Dedifferentiated amniotic fluid mesenchymal stem cell (primary cell): ENCODE measurements at regions not wholly inside any gene's neighbourhood (a gene's known extent, or its start where the extent isn't known, plus 50 kb on each side); places are given as distances from the start of the nearest gene placed in this dataset.
A peak's percentile ranks its signal among the peaks of the same experiment; 100 is the strongest.

Experiments used
- DNase-seq: peaks from one replicate; pipeline ENCODE4 v3.0.0-alpha.2; 2016; ENCODE audit errors: extremely low spot score

DNA sequence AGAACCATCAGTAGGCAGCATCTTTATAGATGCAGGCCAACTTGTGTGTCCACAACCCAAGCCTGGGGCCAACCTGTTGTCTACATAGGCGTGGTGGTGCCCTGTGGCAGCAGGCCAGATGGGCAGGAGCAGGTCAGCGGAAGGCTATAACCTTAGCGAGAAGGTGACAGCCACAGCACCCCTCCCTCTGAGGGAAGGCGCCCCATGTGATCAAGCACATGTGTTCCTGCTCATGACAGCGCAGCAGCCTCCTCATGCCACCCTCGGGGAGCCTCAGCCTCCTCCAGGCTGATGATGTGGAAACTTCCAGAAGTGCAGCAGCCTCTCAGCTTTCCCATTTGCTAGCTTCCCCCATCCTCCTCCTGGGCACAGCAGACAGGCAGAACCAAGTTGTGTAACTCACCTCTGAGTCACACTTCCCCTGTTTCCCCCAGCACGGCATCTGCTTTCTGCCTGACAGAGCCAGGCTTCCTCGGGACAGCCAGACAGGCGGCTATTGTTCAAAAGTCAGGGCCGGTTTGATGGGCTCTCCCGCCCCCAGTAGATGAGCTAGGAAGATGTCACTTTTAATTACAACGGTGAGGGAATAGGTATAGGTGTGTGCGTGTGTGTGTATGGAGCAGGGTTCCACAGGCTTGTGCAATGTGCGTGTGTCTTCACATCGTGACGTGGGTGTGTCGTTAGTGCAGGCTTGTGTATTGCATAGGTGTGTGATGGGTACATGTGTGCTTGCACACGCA lies 312.0 kb upstream of the ZMIZ1 start:
- peak; percentile 91 for DNase-seq

- no peak for DNase-seq
Observed at GRCh38 chr10:78757344-78757925, 311.3 kb upstream of the ZMIZ1 start.

DNA sequence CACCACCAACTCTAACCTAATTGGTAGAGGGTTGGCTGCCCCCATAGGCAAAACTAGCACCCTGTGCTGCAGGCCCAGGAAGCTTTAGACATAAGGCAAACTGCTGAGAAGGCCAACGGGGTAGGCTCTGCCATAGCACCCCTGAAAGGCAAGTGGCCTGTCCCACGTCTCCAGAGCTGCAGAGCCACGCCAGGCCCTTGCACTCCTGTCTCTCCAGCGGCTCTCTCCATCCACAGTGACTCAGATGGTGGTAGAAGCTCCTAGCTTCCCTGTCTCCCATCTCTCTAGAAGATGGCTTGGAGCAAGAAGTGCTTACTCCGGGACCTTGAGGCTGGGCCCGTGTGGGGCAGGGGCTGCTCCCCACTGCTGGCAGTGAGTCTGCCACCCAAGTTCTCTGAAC lies 310.6 kb upstream of the ZMIZ1 start:
- DNase-seq: no peak

DNA sequence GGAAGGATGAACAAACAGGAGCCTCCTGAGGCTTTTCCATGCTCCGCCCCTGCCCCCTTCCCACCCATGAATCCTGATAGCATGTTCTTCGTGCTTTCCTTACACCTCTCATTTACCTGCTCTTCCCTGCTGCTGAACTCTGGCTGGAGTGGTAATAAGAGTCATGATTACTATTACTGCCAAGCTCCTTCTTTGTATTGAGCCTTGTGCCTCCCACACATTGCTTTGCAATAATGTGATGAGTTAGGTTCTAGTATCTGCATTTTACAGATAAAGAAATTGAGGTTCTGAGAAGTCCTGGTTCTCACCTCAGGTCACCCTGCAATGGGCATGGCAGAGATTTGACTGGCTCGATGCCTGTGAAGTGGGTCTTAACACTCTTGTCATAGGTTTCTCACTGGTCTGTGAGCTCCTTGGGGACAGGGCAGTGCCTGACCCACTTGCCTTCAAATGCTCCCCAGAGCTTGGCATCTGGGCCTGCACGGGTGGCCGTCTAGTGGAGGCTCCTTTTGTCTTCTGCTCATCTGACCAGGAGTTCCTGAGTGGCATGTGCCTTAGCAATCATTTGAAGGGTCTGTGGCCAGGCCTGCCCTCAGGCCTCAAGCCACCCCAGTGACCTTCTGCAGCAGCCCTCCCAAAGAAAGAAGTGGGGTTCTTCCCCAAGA lies 309.2 kb upstream of the ZMIZ1 start:
- no peak for DNase-seq

- no peak for DNase-seq
Observed at GRCh38 chr10:78760463-78761310, 308.1 kb upstream of the ZMIZ1 start.

DNA sequence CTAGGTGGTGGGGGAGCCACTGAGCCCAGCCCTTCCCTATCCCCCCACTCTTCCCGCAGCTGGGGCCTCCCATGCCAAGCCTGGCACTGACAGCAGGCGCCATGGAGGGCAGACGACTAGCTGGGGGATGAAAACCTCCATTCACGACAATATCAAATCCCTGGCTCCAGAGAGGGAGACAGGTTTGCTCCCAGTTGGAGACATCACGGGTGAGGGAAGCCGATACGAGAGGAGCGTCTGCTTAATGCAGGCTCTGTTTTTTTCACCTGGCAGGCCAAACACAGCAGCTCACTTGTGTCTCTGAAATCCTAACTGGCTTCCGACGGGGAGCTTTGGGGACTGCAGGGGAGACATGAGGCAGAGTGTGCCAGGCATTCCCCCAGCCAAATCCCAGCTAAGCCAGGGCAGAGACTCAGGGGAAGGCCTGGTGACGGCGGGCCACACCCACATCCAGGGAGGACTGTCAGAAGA lies 307.4 kb upstream of the ZMIZ1 start:
- DNase-seq: no peak

GRCh38 chr10:78762086-78762630 lies 306.6 kb upstream of the ZMIZ1 start:
- no peak for DNase-seq

DNA sequence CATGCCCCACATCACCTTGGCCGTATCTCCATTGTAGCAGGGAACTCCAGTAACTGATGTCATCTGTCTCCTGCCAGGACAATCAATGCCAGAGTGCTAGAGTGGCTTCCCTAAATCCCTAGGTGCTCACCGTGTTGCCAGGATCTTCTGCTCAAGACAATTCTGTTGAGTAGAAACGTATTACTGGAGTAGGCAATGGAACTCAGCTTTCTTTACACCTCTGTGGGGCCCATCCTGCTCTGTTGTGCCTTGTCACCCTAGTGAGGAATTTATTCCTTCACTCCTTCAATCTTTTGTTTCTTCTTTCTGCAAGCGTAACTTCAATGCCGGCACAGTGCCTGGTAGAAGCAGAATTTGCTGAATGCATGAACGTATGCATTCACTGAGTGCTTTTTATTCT lies 305.5 kb upstream of the ZMIZ1 start:
- DNase-seq: no peak

DNA sequence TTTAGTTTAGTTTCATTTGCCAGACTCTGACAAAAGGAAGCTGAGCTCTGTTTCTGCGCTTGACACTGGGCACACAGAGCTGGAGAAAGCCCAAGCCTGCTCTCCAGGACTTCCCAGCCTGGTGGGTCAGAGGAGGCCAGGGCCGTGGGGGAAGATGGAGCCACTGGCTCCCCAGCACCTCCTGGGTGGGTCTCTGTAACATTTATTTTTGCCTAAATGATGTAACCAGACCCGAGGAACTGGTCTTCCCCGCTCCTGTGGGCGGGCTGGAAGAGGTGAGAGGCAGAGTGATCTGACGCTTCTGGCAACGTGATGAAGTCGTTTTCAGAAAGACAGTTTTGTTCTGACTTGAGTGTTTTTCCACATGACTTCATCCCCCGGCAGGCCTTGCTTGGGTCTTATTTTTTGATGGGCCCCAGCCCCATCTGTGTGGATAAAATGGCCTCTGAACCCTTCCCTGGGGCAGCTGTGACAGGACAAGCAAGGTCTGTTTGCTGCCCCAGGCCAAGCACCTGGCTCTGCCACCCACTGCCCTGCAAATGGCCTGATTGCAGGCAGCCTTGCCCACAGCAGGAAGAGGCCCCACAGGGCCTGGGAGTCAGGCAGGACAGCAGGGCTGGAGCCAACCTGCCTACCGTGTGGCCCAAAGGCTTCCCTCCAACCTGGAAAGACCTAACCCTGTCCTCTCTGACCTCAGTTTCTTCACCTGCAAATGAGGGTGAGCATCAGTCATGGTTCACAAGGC lies 304.9 kb upstream of the ZMIZ1 start:
- no peak for DNase-seq

DNA sequence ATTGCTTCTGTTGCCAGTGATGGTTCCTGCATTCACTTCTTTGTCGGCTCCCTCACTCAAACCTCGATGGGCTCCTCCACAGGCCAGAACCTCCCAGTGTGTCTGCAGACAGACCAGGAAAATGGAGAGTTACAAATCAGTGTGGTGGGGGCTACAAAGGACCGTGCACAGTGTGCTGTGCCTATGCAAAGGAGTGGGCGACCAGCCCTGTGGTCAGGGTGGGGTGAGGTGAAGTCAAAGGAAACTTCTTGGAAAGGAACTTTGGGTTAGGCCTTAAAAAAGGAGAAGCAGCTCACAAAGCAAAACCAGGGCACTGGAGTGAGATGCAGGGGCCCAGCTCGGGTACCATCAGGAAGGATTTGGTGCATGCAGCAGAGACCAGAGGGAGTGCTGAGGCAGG lies 304.3 kb upstream of the ZMIZ1 start:
- no peak for DNase-seq

DNA sequence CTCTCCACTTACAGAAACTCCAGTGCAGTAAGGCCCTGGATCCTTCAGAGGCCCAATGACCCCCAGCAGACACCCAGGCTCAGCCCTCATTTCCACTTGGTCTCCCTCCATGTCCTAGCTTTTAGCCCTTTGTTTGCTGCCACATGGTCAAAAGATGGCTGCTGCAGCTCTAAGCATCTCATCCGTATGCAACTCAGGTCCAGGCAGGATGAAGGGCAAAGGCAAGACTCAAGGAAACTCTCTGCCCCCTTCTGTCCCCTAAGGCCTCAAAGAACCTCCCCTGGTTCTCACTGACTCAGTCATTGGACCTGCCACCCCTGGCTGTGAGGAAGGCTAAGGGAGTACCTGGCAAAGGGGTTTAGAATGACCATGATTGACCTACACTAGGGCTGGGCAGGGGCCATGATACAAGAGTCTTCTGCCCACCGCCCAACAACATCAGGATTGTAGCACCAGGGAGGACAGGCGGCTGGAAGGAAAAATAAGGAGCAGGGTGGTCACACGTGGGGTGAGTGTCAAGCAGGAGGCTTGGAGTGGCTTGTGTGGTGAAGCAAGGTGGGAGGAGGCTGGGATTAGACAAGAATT lies 303.8 kb upstream of the ZMIZ1 start:
- no peak for DNase-seq

DNA sequence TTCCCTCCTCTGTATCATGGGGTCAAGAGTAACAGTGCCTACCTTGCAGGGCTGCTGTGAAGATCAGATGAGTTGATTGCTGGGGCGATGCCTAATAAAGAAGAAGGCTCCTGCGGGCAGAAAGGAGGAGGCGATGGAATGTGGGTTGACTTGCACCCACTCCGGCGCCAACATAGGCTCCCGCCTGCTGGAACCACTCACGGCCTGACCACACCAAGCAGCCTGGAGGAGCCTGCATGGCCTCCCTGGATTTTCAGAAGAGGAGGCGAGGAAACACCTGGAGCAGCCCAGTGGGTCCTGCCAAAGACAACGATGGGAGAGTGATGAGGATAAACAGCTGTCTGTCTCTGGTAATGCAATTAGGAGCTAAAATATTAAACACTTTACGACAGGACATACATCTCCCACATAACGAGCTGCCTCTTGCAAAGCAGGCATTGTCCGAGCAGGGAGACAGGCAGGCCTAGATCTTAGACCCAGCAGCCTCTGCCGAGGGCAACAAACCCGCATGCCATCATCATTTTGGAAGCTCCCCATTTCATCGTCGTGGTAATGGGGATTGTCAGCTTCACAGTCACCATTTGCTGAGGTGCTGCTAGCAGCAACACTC lies 302.9 kb upstream of the ZMIZ1 start:
- DNase-seq: no peak

DNA sequence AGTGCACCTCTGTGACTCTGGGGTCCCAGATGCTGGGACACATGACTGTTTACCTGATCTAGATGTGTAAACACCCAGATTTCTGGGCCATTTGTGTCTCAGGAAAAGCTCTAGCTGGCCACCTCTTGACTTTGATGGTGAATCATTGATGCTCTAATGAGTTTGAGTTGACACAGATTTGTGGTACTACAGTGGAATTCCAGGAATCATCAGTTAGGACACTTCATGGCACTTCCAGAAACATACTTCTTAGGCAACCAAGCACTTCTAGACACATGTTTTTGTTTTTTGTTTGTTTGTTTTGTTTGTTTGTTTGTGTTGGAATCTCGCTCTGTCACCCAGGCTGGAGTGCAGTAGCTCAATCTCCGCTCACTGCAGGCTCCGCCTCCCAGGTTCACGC lies 302.2 kb upstream of the ZMIZ1 start:
- no peak for DNase-seq

DNA sequence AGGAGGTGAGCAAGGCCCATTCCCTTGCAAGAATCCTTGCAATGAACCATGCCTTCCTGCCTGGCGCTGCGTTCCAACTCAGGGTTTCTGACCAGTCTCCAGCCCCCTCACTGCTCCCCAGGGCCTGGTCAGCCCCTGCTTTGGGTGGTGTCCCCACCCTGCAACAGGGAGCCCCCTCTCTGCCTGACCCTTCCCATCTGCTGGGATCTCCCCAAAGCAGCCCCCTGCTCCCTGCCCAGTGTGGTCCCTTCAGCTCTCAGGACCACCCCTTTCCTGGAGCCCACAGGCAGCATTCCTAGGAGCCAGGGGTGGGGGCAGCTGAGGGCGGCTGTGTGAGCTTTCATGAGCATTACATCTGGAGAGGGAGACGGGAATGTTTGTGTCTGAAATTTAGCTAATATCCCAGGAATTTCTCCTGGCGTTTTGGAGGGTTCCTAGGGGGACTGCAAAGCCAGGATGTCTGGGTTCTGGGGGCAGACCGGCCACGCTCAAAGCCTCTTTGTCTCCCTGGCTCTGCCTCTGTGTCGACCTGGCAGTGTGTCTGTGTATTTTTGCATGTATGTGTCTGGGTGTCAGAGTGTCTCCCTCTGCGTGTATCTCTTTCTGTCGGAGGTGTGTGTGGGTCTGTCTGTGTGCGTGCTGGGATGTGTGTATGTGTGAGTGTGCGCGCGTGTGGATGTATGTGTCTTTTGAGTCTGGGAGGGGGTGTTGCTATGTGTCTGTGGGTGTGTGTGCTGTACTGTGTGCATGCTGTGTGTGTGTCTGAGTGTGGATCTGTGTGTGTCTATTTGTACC lies 300.5 kb upstream of the ZMIZ1 start:
- DNase-seq: no peak

GRCh38 chr10:78768876-78769275 lies 299.9 kb upstream of the ZMIZ1 start:
- no peak for DNase-seq

DNA sequence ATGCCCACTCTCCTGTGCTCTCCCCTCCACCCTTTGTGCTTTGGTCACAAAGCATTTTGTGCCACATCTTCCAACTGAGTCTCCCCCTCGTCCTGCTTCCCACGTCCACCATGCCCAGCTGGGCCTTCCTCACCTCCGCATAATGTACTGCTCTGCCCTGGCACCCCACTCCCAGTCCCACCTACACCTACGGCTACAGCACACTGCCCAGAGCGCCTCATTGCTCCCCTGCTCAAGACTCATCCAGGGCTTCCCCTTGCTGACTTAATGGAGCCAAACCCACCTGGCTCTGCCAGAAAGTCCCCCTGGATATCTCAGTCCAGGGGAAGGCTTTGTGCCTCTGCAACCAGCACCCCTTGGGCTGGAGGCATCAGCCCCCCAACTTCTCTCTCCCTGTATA lies 299.2 kb upstream of the ZMIZ1 start:
- no peak for DNase-seq

- DNase-seq: no peak
Observed at GRCh38 chr10:78770167-78771090, 298.3 kb upstream of the ZMIZ1 start.

- DNase-seq: no peak
Observed at GRCh38 chr10:78771260-78771659, 297.5 kb upstream of the ZMIZ1 start.
